Vagina (tissue), 2 donors: ENCODE measurements at regions not wholly inside any gene's neighbourhood (a gene's known extent, or its start where the extent isn't known, plus 50 kb on each side); places are given as distances from the start of the nearest gene placed in this dataset.

ENCODE experiments used
- CTCF ChIP-seq, 3 experiments: fragments of 450-650 bp in 2 of 3; fragments of 200-600 bp in 1 of 3; sonication (generic) in 1 of 3; IDR thresholded peaks; one replicate each; pipeline ENCODE4 v1.5.1; 2017 to 2019; ENCODE audit warnings: antibody characterized with exemption in 3 of 3, mild to moderate bottlenecking in 2 of 3, moderate library complexity in 2 of 3
- POLR2A ChIP-seq, 2 donors: fragments of 450-650 bp; IDR thresholded peaks; one replicate each; pipeline ENCODE4 v1.6.1; 2017; ENCODE audit warnings: antibody characterized with exemption in 2 of 2, mild to moderate bottlenecking in 2 of 2, moderate library complexity in 2 of 2

GRCh38 chr12:73262788-73263381 is 990.7 kb downstream of the TRHDE start:
- TF ChIP-seq CTCF (IDR thresholded peaks at IDR 0.05) (no peak), POLR2A (IDR thresholded peaks at IDR 0.05) (no peak)
